Smooth muscle cell (in vitro differentiated cells): ENCODE measurements at regions not wholly inside any gene's neighbourhood (a gene's known extent, or its start where the extent isn't known, plus 50 kb on each side); places are given as distances from the start of the nearest gene placed in this dataset.

Source experiments
- DNase-seq: peaks from one replicate; lab custom pipeline; 2025; ENCODE audit not compliant: unreplicated experiment; lab: John Stamatoyannopoulos, UW
- H2AFZ ChIP-seq: fragments of 200-600 bp; sonication (generic); 2 replicates; pipeline ENCODE4 v1.6.0; 2016; ENCODE audit warnings: antibody characterized with exemption, low read depth, mild to moderate bottlenecking
- H3F3A ChIP-seq: fragments of 200-600 bp; sonication (generic); 2 replicates; pipeline ENCODE4 v1.6.0; 2017; ENCODE audit warnings: antibody characterized with exemption, low read depth
- H3K27ac ChIP-seq: fragments of 200-600 bp; sonication (generic); 2 replicates; pipeline ENCODE4 v1.5.1; 2016; ENCODE audit warnings: low read depth, mild to moderate bottlenecking
- H3K27me3 ChIP-seq: fragments of 200-600 bp; sonication (generic); 2 replicates; pipeline ENCODE4 v1.6.1; 2016; ENCODE audit warnings: low read depth, mild to moderate bottlenecking
- H3K36me3 ChIP-seq: fragments of 200-600 bp; sonication (generic); 2 replicates; pipeline ENCODE4 v1.5.1; 2016; ENCODE audit warnings: low read depth
- H3K4me1 ChIP-seq: fragments of 200-600 bp; sonication (generic); 2 replicates; pipeline ENCODE4 v1.5.1; 2016; ENCODE audit warnings: low read depth
- H3K4me2 ChIP-seq: fragments of 200-600 bp; sonication (generic); 2 replicates; pipeline ENCODE4 v1.6.0; 2016; ENCODE audit warnings: mild to moderate bottlenecking
- H3K4me3 ChIP-seq: fragments of 200-600 bp; sonication (generic); 2 replicates; pipeline ENCODE4 v1.5.1; 2016; ENCODE audit warnings: mild to moderate bottlenecking
- H3K79me2 ChIP-seq: fragments of 200-600 bp; sonication (generic); 2 replicates; pipeline ENCODE4 v1.6.0; 2016; ENCODE audit warnings: low read depth, mild to moderate bottlenecking
- H3K9ac ChIP-seq: fragments of 200-600 bp; sonication (generic); 2 replicates; pipeline ENCODE4 v1.6.0; 2016; ENCODE audit warnings: low read depth
- H3K9me3 ChIP-seq: fragments of 200-600 bp; sonication (generic); replicated peaks from 2 replicates; pipeline ENCODE4 v1.5.1; 2016; ENCODE audit warnings: low read depth
- H4K20me1 ChIP-seq: fragments of 200-600 bp; sonication (generic); 2 replicates; pipeline ENCODE4 v1.6.0; 2016; ENCODE audit warnings: low read depth
- CTCF ChIP-seq: fragments of 200-600 bp; sonication (generic); IDR thresholded peaks from 2 replicates; pipeline ENCODE4 v1.5.1; 2017; ENCODE audit warnings: borderline replicate concordance, mild to moderate bottlenecking, antibody characterized with exemption; ENCODE audit not compliant: insufficient read depth, poor library complexity, severe bottlenecking
- WGBS: methylation state at CpG from one replicate; pipeline ENCODE4 v1.1.7; 2016; ENCODE audit warnings: low lambda C conversion rate; 5-methylcytosine and 5-hydroxymethylcytosine counted together

GRCh38 chr6:14367296-14367695 is 249.7 kb downstream of the CD83 start:
- Histone ChIP-seq H3K4me1 (no peaks in the 10 kb centered on the region), H3K9me3 (no peaks in the 10 kb centered on the region), H3F3A (no peaks in the 10 kb centered on the region), H3K79me2 (no peaks in the 10 kb centered on the region), H2AFZ (no peak overlapping the region), H3K27ac (no peak overlapping the region), H3K4me2 (no peak overlapping the region), H3K9ac (no peak overlapping the region), H3K27me3 (no peaks in the 10 kb centered on the region), H3K4me3 (no peak overlapping the region), H3K36me3 (no peaks in the 10 kb centered on the region), H4K20me1 (no peaks in the 10 kb centered on the region)
- no peak for TF ChIP-seq CTCF
- no peak for DNase-seq
- 81% methylated on average over 2 of the region's 2 CpGs for WGBS

- TF ChIP-seq CTCF, result no peak
Observed at GRCh38 chr6:14369717-14370116, 252.1 kb downstream of the CD83 start.

GRCh38 chr6:14371530-14371929 is 254.0 kb downstream of the CD83 start:
- 96% methylated on average over 3 of the region's 3 CpGs for WGBS
- Histone ChIP-seq H3K9ac (no peak overlapping the region), H4K20me1 (no peaks in the 10 kb centered on the region), H3K79me2 (no peaks in the 10 kb centered on the region), H3K27ac (no peak overlapping the region), H3K9me3 (no peaks in the 10 kb centered on the region), H3K4me1 (no peaks in the 10 kb centered on the region), H2AFZ (no peak overlapping the region), H3K27me3 (no peaks in the 10 kb centered on the region), H3K4me2 (no peak overlapping the region), H3K36me3 (no peaks in the 10 kb centered on the region), H3F3A (no peaks in the 10 kb centered on the region), H3K4me3 (no peak overlapping the region)
- DNase-seq, result no peak
- TF ChIP-seq CTCF, result no peak

More at GRCh38 chr6:14369717-14370116, 252.1 kb downstream of the CD83 start:
- no peak for DNase-seq
- no peaks in the 10 kb centered on the region for H3F3A ChIP-seq
- no peaks in the 10 kb centered on the region for H3K4me1 ChIP-seq
- no peak overlapping the region for H2AFZ ChIP-seq
- no peak overlapping the region for H3K27ac ChIP-seq
- no peaks in the 10 kb centered on the region for H3K79me2 ChIP-seq
- H3K36me3 ChIP-seq, result no peaks in the 10 kb centered on the region
- no peaks in the 10 kb centered on the region for H3K27me3 ChIP-seq
- no peak overlapping the region for H3K4me2 ChIP-seq
- 69% methylated on average over 3 of the region's 3 CpGs for WGBS
- no peaks in the 10 kb centered on the region for H4K20me1 ChIP-seq
- no peaks in the 10 kb centered on the region for H3K9me3 ChIP-seq
- no peak overlapping the region for H3K9ac ChIP-seq
- no peak overlapping the region for H3K4me3 ChIP-seq

- Histone ChIP-seq H4K20me1 (no peaks in the 10 kb centered on the region), H3K27ac (no peak overlapping the region), H3F3A (no peaks in the 10 kb centered on the region), H3K4me1 (no peaks in the 10 kb centered on the region), H2AFZ (no peak overlapping the region), H3K27me3 (no peaks in the 10 kb centered on the region), H3K4me3 (no peak overlapping the region), H3K4me2 (no peak overlapping the region), H3K9ac (no peak overlapping the region), H3K79me2 (no peaks in the 10 kb centered on the region), H3K36me3 (no peaks in the 10 kb centered on the region), H3K9me3 (no peaks in the 10 kb centered on the region)
- WGBS, result 93% methylated on average over 7 of the region's 7 CpGs
- TF ChIP-seq CTCF, result no peak
- DNase-seq, result no peak
Observed at GRCh38 chr6:14372734-14373489, 255.3 kb downstream of the CD83 start.
